Gastroesophageal sphincter (tissue), 3 donors: ENCODE measurements at regions not wholly inside any gene's neighbourhood (a gene's known extent, or its start where the extent isn't known, plus 50 kb on each side); places are given as distances from the start of the nearest gene placed in this dataset.

ENCODE experiments used
- EP300 ChIP-seq: sonication (generic); formaldehyde crosslinking; IDR thresholded peaks from one replicate; pipeline ENCODE4 v1.6.1; 2017; ENCODE audit warnings: antibody characterized with exemption, mild to moderate bottlenecking
- POLR2A ChIP-seq, 2 donors: fragments of 450-650 bp; IDR thresholded peaks; one replicate each; pipeline ENCODE4 v1.6.1; 2017; ENCODE audit warnings: antibody characterized with exemption in 2 of 2, mild to moderate bottlenecking in 2 of 2, moderate library complexity in 1 of 2
- TF ChIP-seq, protein P1 (sequence below), 4 experiments: fragments of 200-600 bp in 2 of 4; fragments of 450-650 bp in 2 of 4; sonication (generic) in 1 of 4; IDR thresholded peaks; one replicate each; pipeline ENCODE4 v1.5.1; 2017 to 2019; ENCODE audit warnings: antibody characterized with exemption in 4 of 4, mild to moderate bottlenecking in 2 of 4, moderate library complexity in 2 of 4

DNA sequence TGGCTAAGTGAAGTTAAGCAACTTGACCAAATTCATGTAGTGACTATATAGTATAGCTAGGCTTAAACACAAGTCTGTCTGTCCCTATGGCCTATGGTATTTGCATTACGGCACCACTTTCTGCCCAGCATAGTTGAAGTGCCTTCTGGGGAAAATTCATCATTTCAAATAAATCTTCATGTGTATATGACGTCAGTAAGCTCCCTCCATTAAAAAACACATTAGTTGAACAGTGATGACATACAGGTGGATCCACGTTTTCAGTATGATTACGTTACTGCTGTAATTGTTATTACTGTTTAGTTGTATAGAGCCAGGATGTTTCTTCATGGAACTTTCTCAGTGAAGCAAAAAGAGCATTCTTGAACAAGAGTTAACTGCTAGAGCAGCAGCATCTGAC is 96.2 kb downstream of the TENT5A start:
- TF ChIP-seq, protein P1, sequence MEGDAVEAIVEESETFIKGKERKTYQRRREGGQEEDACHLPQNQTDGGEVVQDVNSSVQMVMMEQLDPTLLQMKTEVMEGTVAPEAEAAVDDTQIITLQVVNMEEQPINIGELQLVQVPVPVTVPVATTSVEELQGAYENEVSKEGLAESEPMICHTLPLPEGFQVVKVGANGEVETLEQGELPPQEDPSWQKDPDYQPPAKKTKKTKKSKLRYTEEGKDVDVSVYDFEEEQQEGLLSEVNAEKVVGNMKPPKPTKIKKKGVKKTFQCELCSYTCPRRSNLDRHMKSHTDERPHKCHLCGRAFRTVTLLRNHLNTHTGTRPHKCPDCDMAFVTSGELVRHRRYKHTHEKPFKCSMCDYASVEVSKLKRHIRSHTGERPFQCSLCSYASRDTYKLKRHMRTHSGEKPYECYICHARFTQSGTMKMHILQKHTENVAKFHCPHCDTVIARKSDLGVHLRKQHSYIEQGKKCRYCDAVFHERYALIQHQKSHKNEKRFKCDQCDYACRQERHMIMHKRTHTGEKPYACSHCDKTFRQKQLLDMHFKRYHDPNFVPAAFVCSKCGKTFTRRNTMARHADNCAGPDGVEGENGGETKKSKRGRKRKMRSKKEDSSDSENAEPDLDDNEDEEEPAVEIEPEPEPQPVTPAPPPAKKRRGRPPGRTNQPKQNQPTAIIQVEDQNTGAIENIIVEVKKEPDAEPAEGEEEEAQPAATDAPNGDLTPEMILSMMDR (IDR thresholded peaks at IDR 0.05), result no peak
- no peak for TF ChIP-seq POLR2A (IDR thresholded peaks at IDR 0.05)
- TF ChIP-seq EP300, result no peak
